ENCODE measurements at regions not wholly inside any gene's neighbourhood (a gene's known extent, or its start where the extent isn't known, plus 50 kb on each side); places are given as distances from the start of the nearest gene placed in this dataset.

DNA sequence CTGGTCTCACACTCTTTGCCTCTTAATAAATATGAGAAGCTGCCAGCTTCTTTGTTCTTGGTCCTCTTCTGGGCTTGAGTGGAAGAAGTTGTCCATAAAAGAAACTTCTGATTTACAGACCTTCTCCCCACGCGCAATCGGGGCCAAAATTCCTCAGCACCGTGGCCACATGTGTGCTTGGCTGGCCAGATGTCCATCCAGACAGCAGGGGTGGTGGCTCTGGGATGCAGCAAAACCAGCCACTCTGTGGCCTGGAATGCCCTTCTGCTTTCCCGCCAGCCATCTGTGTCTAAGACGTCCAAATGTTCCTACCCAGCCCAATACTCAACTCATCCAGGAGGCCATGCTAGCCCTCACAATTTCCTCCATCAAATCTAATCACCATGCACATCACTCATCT lies 250.8 kb downstream of the EN1 start:
- ChIA-PET CTCF (no interaction called here), POLR2A (no interaction called here)
- DNase-seq = no peak
- Histone ChIP-seq H3K9me3 (ENCODE audit: control insufficient read depth in 1 of 2, insufficient read depth in 1 of 2, low read length in 2 of 2) (peaks cover 4 to 9% of the 10 kb centered on the region in 2 experiments), H3K4me3 (ENCODE audit: low read length) (no peak overlapping the region), H3K27me3 (ENCODE audit: control insufficient read depth in 1 of 2, insufficient read depth in 2 of 2, low read length in 2 of 2) (no peaks in the 10 kb centered on the region), H3K36me3 (ENCODE audit: insufficient read depth, low read length) (no peaks in the 10 kb centered on the region), H3K27ac (ENCODE audit: low read depth in 1 of 2, low read length in 2 of 2) (no peak overlapping the region), H3K4me1 (ENCODE audit: insufficient read depth, low read length) (no peaks in the 10 kb centered on the region)
- intact Hi-C loops (cut with DNase I, micrococcal nuclease) = no loop called here
- Mint-ChIP-seq H3K36me3 (ENCODE audit: low read depth) (no peaks in the 10 kb centered on the region), H3K27me3 (no peaks in the 10 kb centered on the region), H3K9me3 (peaks cover 5% of the 10 kb centered on the region), H3K4me3 (no peak overlapping the region), H3K27ac (no peak overlapping the region), H3K4me1 (ENCODE audit: low read depth) (no peaks in the 10 kb centered on the region)
- TF ChIP-seq, protein P1, sequence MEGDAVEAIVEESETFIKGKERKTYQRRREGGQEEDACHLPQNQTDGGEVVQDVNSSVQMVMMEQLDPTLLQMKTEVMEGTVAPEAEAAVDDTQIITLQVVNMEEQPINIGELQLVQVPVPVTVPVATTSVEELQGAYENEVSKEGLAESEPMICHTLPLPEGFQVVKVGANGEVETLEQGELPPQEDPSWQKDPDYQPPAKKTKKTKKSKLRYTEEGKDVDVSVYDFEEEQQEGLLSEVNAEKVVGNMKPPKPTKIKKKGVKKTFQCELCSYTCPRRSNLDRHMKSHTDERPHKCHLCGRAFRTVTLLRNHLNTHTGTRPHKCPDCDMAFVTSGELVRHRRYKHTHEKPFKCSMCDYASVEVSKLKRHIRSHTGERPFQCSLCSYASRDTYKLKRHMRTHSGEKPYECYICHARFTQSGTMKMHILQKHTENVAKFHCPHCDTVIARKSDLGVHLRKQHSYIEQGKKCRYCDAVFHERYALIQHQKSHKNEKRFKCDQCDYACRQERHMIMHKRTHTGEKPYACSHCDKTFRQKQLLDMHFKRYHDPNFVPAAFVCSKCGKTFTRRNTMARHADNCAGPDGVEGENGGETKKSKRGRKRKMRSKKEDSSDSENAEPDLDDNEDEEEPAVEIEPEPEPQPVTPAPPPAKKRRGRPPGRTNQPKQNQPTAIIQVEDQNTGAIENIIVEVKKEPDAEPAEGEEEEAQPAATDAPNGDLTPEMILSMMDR (IDR thresholded peaks at IDR 0.05) = no peak
- ATAC-seq (ENCODE audit: poor library complexity) = no peak

DNA sequence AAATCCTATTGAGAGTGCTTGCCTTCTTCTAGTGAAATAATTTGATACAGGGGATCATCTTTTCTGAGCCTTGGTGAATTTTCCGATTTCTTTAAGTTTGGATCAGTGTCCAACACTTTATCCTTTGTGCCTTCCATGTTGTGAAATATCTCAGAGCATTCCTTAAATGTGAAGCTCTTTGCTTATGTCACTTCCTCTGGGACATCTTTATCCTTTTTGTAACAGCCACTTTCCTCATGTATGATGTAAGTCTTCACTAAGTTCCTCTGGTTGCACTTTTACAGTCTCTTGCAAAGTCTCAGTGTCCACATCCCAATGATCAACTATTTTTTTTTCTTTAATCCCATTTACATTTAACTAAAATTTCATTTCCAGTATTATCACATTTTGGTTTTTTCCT lies 254.2 kb downstream of the EN1 start:
- H3K36me3 ChIP-seq (ENCODE audit: insufficient read depth, low read length) = no peaks in the 10 kb centered on the region
- H3K27ac ChIP-seq (ENCODE audit: low read depth in 1 of 2, low read length in 2 of 2) = no peak overlapping the region
- H3K9me3 ChIP-seq (ENCODE audit: control insufficient read depth in 1 of 2, insufficient read depth in 1 of 2, low read length in 2 of 2) = peaks cover 0 to 9% of the 10 kb centered on the region in 2 experiments
- Mint-ChIP-seq H3K36me3 (ENCODE audit: low read depth) (no peaks in the 10 kb centered on the region), H3K4me1 (ENCODE audit: low read depth) (no peaks in the 10 kb centered on the region), H3K4me3 (no peak overlapping the region), H3K27ac (no peak overlapping the region), H3K27me3 (peaks cover 4% of the 10 kb centered on the region), H3K9me3 (no peaks in the 10 kb centered on the region)
- POLR2A ChIA-PET = no interaction called here
- DNase-seq = no peak
- H3K4me3 ChIP-seq (ENCODE audit: low read length) = no peak overlapping the region
- CTCF ChIA-PET = no interaction called here
- no peaks in the 10 kb centered on the region for H3K4me1 ChIP-seq (ENCODE audit: insufficient read depth, low read length)
- no peak for ATAC-seq (ENCODE audit: poor library complexity)
- H3K27me3 ChIP-seq (ENCODE audit: control insufficient read depth in 1 of 2, insufficient read depth in 2 of 2, low read length in 2 of 2) = peaks cover 0 to 6% of the 10 kb centered on the region in 2 experiments
- TF ChIP-seq, protein P1 (IDR thresholded peaks at IDR 0.05) = no peak
- intact Hi-C loops (cut with DNase I, micrococcal nuclease) = no loop called here

DNA sequence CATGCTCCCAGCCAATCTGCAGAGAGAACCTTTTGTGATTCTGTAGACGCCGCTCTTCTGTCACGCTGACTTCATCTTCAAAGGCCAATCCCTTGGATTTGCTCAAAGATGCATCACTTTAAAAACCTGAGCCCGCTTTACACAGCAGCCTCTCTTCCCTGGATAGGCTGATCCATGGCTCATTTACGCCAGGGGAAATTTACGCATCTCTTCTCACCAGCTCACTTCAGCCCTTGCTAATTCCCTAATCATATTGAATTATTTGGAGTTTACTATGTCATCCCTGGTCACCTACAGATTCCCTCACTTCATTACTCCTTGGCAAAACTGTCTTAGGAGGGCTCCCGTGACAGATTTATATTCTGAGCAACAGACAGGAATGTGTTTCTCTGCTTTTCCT lies 256.2 kb downstream of the EN1 start:
- Histone ChIP-seq H3K27ac (ENCODE audit: low read depth in 1 of 2, low read length in 2 of 2) (no peak overlapping the region), H3K9me3 (ENCODE audit: control insufficient read depth in 1 of 2, insufficient read depth in 1 of 2, low read length in 2 of 2) (no peaks in the 10 kb centered on the region), H3K27me3 (ENCODE audit: control insufficient read depth in 1 of 2, insufficient read depth in 2 of 2, low read length in 2 of 2) (peaks cover 0 to 9% of the 10 kb centered on the region in 2 experiments), H3K36me3 (ENCODE audit: insufficient read depth, low read length) (no peaks in the 10 kb centered on the region), H3K4me1 (ENCODE audit: insufficient read depth, low read length) (no peaks in the 10 kb centered on the region), H3K4me3 (ENCODE audit: low read length) (no peak overlapping the region)
- no peaks in the 10 kb centered on the region for H3K4me1 Mint-ChIP-seq (ENCODE audit: low read depth)
- ChIA-PET CTCF (no interaction called here), POLR2A (no interaction called here)
- H3K36me3 Mint-ChIP-seq (ENCODE audit: low read depth) = no peaks in the 10 kb centered on the region
- H3K9me3 Mint-ChIP-seq = no peaks in the 10 kb centered on the region
- intact Hi-C loops (cut with DNase I, micrococcal nuclease) = no loop called here
- H3K27ac Mint-ChIP-seq = no peak overlapping the region
- ATAC-seq (ENCODE audit: poor library complexity) (no peak), DNase-seq (no peak)
- no peak overlapping the region for H3K4me3 Mint-ChIP-seq
- peaks cover 9% of the 10 kb centered on the region for H3K27me3 Mint-ChIP-seq
- TF ChIP-seq, protein P1 (IDR thresholded peaks at IDR 0.05) = no peak
